RWPE1 (cell line): ENCODE measurements at regions not wholly inside any gene's neighbourhood (a gene's known extent, or its start where the extent isn't known, plus 50 kb on each side); places are given as distances from the start of the nearest gene placed in this dataset.
"Not testable (repeated sequence)": the region's sequence is repeated elsewhere in the genome, so short reads cannot be mapped to it uniquely, and the experiment has no call there.

ENCODE experiments used
- CTCF ChIA-PET: fragments of 350-600 bp; sonication (Branson Sonifier 250); formaldehyde crosslinking; extraction: SDS; loops from one replicate; lab custom pipeline; 2021; lab: Yijun Ruan, JAX
- POLR2A ChIA-PET: fragments of 400-600 bp; formaldehyde crosslinking; extraction: SDS; loops from one replicate; lab custom pipeline; 2020; ENCODE audit warnings: antibody characterized with exemption; ENCODE audit not compliant: low non-redundant PET; lab: Yijun Ruan, JAX
- DNase-seq: peaks from one replicate; pipeline ENCODE4 v3.0.0; 2012; ENCODE audit warnings: low spot score
- H3K27ac ChIP-seq: fragments of 450-650 bp; 2 replicates; pipeline ENCODE4 v1.5.1; 2017
- TF ChIP-seq, protein P1 (sequence below): fragments of 450-650 bp; conservative IDR thresholded peaks from 2 replicates; pipeline ENCODE4 v1.5.1; 2017; ENCODE audit warnings: low read depth, mild to moderate bottlenecking

DNA sequence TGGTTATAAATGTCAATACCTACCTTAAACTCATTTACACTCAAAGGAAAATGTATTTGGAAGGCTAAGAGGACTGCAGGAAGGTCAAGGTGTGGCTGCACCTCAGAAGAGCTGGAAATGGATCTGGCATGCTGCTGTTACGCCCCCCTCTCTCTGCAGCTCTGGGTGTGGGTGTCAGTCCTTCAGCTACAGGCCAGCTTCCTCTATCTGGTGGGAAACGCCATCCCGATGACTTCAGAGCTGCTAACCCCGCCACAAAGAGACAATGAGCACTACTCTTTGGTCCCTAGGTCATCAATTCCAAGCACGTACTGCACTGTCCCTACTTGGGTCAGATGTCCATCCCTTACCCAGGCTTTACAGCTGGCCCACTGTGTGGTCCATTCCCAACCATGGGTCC is 74.2 kb downstream of the TEX35 start:
- POLR2A ChIA-PET: no interaction called here
- DNase-seq: no peak
- TF ChIP-seq, protein P1, sequence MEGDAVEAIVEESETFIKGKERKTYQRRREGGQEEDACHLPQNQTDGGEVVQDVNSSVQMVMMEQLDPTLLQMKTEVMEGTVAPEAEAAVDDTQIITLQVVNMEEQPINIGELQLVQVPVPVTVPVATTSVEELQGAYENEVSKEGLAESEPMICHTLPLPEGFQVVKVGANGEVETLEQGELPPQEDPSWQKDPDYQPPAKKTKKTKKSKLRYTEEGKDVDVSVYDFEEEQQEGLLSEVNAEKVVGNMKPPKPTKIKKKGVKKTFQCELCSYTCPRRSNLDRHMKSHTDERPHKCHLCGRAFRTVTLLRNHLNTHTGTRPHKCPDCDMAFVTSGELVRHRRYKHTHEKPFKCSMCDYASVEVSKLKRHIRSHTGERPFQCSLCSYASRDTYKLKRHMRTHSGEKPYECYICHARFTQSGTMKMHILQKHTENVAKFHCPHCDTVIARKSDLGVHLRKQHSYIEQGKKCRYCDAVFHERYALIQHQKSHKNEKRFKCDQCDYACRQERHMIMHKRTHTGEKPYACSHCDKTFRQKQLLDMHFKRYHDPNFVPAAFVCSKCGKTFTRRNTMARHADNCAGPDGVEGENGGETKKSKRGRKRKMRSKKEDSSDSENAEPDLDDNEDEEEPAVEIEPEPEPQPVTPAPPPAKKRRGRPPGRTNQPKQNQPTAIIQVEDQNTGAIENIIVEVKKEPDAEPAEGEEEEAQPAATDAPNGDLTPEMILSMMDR: no peak
- CTCF ChIA-PET: no interaction called here
- no peak overlapping the region for H3K27ac ChIP-seq

GRCh38 chr1:178587975-178588374 is 75.1 kb downstream of the TEX35 start:
- no peak for DNase-seq
- POLR2A ChIA-PET: no interaction called here
- CTCF ChIA-PET: interaction anchor here (1.1 kb wide), 1 partner anchor 45 kb away, joined by 4 read pairs; no protein-coding TSS in a partner anchor
- no peak overlapping the region for H3K27ac ChIP-seq
- TF ChIP-seq, protein P1: no peak

GRCh38 chr1:178589042-178589441 is 76.1 kb downstream of the TEX35 start:
- CTCF ChIA-PET: interaction anchor here (1.1 kb wide), 1 partner anchor 46 kb away, joined by 4 read pairs; no protein-coding TSS in a partner anchor
- DNase-seq, H3K27ac ChIP-seq, POLR2A ChIA-PET: not testable (repeated sequence)

DNA sequence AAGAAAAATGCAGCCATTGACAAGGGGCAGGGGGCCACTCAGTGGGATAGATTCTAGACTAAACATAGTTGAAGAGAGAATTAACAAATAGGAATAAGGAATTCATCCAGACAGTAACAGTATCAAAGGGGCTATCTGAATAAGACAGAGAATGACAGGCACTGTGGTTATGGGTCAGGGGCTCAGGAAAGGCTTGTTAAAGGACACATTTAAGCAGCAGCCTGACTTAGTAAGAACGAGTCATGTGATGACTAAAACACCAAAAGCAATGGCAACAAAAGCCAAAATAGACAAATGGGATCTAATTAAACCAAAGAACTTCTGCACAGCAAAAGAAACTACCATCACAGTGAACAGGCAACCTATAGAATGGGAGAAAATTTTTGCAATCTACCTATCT is 78.9 kb downstream of the TEX35 start:
- CTCF ChIA-PET, POLR2A ChIA-PET, H3K27ac ChIP-seq, DNase-seq: not testable (repeated sequence)

DNA sequence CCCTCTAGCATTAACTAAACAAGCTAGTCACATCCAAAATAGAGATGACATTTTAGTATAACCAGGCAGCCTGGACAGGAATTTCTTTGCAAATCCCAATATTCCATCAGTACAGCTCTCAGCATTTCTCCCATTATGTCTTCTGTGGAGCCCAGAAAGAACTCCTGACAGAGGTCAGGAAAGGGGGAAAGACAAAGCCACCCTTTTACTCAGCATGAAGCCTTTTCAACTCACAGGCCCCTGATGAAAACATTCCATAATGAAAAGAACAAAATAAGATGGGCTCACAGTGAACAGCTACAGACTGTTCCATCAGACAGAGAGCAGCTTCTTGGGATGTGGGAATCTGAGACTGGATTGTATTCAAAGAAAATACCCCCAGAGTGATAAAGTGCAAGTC is 80.6 kb downstream of the TEX35 start:
- TF ChIP-seq, protein P1: no peak
- DNase-seq: no peak
- no peak overlapping the region for H3K27ac ChIP-seq
- ChIA-PET CTCF (no interaction called here), POLR2A (no interaction called here)

GRCh38 chr1:178594133-178594532 is 81.2 kb downstream of the TEX35 start:
- H3K27ac ChIP-seq: no peak overlapping the region
- TF ChIP-seq, protein P1: no peak
- DNase-seq: no peak
- POLR2A ChIA-PET: no interaction called here
- CTCF ChIA-PET: no interaction called here

- no peak overlapping the region for H3K27ac ChIP-seq
- ChIA-PET POLR2A (no interaction called here), CTCF (interaction anchor here (0.6 to 0.7 kb wide), 2 partner anchors 13 to 217 kb away, joined by 3 read pairs; no protein-coding TSS in a partner anchor)
- TF ChIP-seq, protein P1: no peak
- DNase-seq: no peak
Observed at GRCh38 chr1:178595491-178595890, 82.6 kb downstream of the TEX35 start.

DNA sequence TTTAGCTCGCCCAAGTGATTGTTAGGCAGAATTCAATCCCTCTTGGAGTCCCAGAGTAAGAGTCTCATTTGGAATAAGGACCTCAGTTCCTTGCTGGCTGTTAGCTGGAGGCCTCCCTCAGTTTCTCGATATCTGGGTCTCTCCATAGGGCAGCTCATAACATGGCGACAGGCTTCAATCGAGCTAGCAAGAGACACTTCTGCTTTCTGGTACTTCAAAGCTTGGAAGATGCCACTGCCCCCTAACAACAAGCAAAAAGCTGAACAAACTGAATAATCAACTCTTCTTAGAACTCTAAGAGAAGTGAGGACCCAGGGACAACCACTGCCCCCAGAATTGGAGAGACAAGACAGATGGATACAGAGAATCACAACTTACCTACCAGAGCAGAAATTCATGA is 86.2 kb downstream of the TEX35 start:
- POLR2A ChIA-PET: no interaction called here
- TF ChIP-seq, protein P1: no peak
- CTCF ChIA-PET: no interaction called here
- no peak overlapping the region for H3K27ac ChIP-seq
- DNase-seq: no peak
